HG02884 (cell line): ENCODE measurements at regions not wholly inside any gene's neighbourhood (a gene's known extent, or its start where the extent isn't known, plus 50 kb on each side); places are given as distances from the start of the nearest gene placed in this dataset.

ENCODE experiments used
- ATAC-seq: cut with Tn5 transposase; IDR thresholded peaks from one replicate; pipeline ENCODE4 v1.9.1; 2021; ENCODE audit warnings: mild to moderate bottlenecking, moderate library complexity; ENCODE audit not compliant: unreplicated experiment

GRCh38 chr15:38671675-38672254 lies 107.2 kb upstream of the RASGRP1 start:
- peak; percentile 57 for ATAC-seq

GRCh38 chr15:38672273-38672672 lies 107.7 kb upstream of the RASGRP1 start:
- no peak for ATAC-seq

- peak; percentile 27 for ATAC-seq
These were observed 108.4 kb upstream of the RASGRP1 start for GRCh38 chr15:38672814-38673670.

DNA sequence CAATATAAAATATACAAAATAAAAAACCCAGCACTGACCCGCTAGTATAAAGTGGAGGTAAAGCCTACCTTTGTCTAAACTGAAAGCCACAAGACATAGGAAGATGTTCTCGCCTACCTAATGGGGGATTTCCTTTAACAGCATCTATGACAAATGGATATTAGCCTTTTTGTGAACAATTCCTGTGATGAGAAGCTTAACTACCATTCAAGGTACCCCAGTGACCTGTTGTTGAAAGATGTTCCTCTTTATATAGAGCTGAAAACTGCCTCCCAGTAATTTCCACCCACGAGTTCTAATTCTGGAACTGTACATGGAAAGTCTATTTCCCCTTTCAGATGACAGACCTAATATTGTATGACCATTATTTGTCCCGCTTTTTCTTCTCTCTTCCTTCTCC lies 109.8 kb upstream of the RASGRP1 start:
- no peak for ATAC-seq

DNA sequence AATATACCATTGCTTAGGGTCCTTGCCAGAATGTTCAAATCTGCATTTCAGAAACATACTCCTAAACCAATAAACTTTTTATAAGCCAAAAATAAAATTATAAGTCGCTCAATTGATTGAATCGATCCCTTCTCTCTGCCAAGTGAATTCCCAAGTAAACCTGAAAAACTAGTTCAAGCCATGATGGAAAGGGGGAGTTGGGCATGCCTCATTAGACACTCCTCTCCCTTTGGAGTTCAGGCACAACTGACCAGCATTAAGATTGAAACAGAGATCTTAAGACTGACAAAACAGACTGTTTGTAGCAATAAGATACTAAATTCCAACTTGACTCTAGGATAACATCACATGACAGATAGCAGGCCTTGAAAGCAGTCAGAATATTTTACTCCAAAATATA lies 113.7 kb upstream of the RASGRP1 start:
- ATAC-seq: no peak

DNA sequence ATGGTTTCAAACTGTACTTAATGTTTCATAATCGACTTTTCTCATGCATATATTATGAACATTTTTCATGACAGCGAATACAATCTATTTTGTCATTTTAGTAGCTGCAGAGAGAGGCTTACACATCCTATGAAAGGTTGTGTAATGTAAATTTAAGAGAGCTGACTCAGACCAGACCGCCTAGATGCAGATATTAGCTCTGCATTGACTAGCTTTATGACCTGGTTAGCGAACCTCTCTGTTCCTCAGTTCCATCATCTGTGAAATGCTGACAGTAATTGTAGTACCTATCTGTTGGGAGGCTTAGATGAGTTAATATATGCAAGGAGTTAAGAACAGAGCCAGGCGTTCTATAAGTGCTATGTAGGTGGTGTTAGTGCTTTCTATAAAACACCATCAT lies 116.2 kb upstream of the RASGRP1 start:
- ATAC-seq: no peak

DNA sequence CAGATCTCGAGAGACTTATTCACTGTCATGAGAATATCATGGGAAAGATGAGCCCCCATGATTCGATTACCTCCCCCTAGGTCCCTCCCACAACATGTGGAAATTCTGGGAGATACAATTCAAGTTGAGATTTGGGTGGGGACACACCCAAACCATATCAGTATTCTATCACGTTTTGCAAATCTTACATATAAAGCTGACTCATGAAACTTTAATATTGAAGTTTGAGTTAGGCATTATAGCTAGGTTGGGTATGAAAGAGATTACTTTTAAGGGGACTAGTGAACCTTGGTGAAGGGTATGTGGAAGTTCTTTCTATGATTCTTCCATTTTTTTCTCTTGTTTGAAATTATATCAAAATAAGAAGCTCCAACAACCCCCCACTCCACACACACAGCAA lies 117.7 kb upstream of the RASGRP1 start:
- no peak for ATAC-seq

- ATAC-seq: no peak
These were observed 118.2 kb upstream of the RASGRP1 start for GRCh38 chr15:38682861-38683260.

DNA sequence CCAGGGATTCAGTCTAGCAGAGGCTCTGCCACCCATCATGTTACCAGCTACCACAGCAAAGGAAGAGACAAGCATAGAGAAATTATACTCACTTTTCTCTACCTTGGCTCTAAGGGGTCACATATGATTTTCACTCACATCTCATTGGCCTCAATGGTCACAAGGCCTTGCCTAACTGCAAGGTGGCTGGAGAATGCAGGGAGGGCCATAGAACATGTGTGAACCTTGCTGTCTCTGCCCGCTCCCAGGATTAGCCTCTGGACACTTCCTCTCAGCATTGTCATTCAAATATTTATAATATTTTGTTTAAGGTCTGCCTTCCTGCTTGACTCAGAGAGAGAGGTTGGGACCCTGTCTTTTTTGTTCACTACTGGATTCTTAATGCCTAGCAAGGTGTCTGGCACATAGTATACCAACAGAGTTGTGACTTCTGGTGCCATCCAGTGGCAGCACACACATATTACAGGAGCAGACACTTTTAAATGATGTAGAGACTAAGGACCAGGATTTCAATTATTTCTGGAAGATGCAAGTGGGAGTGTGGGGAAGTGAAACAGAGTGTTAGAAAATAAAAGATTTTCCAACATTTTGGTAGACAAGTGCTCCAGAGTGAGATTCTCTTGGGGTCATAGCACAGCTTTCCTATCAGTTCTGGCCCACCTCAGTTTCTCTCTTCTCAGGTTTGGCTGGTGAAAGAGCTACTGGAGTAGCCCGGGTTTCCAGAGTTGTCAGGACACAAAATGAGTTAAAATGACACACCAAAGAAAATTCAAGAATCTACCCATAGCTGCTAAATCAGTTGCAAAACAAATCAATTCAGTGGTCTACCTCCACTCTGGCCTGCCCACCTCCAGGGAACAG lies 119.0 kb upstream of the RASGRP1 start:
- ATAC-seq: peak; percentile 85

DNA sequence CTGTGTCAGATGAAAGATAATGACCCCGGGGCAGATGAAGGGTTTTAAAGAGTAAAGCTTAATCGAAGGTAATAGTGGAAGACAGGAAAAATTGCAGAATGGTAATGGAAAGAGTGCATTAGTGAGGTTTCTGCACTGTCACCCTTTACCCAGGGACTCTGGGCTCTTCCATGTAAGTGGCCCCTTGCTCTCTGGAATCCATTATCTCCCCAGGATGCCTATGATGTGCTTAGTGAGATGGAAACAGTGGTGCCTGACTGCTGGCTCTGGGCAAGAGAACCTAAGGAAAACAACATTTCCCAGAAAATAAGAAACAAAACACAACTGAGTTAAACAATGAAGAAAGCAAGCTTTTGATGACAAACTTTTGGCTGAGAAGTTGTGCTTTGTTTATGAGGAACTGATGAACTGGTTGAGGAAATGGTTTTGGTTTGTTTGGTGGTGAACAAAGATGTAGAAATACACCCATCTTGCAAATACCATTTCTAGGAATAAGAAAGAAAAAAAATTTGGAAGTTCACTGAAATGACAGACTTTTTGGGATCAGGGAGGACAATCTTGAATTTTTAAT lies 119.9 kb upstream of the RASGRP1 start:
- no peak for ATAC-seq

DNA sequence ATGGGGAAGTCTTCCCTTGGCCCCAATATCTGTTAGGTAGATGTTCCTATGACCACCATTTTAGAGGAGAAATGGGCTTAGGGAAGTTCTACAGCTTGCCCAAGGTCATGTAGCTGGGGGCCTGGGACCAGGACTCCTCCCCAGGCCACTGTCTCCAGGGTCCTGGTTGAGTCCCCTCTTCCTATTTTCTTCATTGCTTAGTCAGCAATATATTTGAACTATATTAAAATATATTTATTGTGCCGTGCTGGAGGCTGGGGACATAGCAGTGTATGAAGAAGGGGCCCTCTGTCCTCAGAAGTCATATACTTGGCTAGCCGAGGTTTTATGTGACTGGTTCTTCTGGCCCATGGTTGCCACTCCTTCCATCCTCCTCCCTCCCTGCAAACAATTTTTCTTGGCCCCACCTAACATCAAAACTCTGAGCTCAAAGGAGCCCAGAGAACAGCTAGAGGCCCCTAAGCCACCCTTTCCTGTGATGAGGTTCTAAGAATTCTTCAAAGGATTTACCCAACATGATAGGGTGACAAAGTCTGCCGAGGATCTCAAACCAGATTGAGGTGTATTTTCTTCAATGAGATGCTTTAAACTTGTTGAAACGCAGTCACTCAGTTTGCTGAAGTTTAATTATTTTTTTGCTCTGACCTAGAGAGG lies 121.2 kb upstream of the RASGRP1 start:
- ATAC-seq: no peak

DNA sequence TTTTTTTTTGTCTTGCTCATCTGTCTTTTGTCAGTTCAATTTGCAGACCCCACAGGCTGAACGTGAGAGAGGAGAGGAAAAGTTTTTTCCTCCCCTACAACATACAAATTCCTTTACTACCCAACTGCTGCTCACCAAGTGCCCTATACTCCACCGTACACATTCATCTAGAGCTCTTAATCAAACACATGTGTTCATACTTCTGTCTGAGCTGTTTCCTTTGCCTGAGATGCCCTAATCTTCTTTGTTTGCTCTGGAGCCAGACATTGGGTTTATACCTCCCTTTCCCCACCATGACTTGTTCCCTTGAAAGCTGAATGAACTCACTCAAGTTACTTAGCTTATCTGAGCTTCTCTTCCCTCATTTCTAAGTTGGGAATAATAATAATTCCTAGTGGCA lies 122.7 kb upstream of the RASGRP1 start:
- ATAC-seq: no peak

- ATAC-seq: no peak
These were observed 123.3 kb upstream of the RASGRP1 start for GRCh38 chr15:38687775-38688495.

GRCh38 chr15:38688761-38689160 lies 124.1 kb upstream of the RASGRP1 start:
- peak; percentile 30 for ATAC-seq

- ATAC-seq: no peak
These were observed 124.9 kb upstream of the RASGRP1 start for GRCh38 chr15:38689522-38689921.

GRCh38 chr15:38690216-38690615 lies 125.6 kb upstream of the RASGRP1 start:
- no peak for ATAC-seq

DNA sequence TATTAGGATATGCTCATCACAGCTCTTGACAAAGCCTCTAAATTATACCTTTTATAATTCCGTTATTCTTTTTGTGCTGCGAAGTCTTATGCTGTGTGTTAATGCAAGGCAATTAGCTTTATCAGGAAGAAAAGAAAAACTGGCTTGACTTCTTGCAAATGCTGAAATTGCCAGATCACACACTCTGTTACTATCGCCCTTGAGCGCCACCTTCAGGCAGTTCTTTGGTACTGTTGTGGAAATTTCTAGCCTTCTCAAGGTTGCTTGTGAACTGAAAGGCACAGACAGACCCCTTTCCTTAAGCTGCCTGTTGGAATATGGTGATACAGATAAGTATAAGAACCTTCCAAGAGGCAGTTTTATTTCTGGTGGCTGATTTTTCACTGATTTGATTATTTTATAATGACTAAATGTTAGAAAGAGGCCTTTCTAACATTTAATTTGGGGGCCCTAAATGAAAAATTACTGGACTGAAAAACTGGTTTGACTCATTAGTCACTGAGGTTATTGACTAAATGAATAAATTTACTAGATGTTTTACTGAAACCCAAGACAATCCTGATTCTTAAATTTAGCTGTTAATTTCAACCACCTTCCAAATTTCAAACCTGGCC lies 126.2 kb upstream of the RASGRP1 start:
- no peak for ATAC-seq

DNA sequence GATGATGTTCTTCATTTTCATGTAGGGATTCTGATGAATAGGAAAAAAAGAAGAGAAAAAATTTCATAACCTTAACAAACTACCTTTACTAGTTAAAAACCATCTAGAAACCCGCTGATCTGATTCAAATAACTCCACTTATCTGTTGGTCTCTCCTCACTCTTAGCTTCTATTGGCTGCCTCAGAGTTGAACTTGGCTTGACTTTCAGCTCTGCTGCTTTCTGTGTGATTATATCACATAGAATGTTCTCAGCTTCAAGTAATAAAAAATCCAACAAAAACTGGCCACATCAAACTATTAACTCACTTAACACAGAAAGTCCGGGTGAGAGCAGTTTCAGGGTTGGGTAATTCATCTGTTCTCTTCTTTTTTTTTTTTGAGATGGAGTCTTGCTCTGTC lies 126.8 kb upstream of the RASGRP1 start:
- no peak for ATAC-seq

GRCh38 chr15:38691965-38692788 lies 127.6 kb upstream of the RASGRP1 start:
- no peak for ATAC-seq
